Retina (tissue), 1 donor: ENCODE measurements at regions not wholly inside any gene's neighbourhood (a gene's known extent, or its start where the extent isn't known, plus 50 kb on each side); places are given as distances from the start of the nearest gene placed in this dataset.
"Not testable (repeated sequence)": the region's sequence is repeated elsewhere in the genome, so short reads cannot be mapped to it uniquely, and the experiment has no call there.

Experiments used
- DNase-seq: peaks from one replicate; pipeline ENCODE4 v3.0.0-alpha.2; 2016

GRCh38 chr2:87593784-87594610 lies 153.9 kb upstream of the PLGLB2 start:
- not testable (repeated sequence) for DNase-seq

- DNase-seq, result not testable (repeated sequence)
These were observed 153.3 kb upstream of the PLGLB2 start for GRCh38 chr2:87594611-87594992.

GRCh38 chr2:87595017-87595416 lies 152.9 kb upstream of the PLGLB2 start:
- DNase-seq, result not testable (repeated sequence)

- DNase-seq, result not testable (repeated sequence)
These were observed 146.9 kb upstream of the PLGLB2 start for GRCh38 chr2:87600961-87601360.

GRCh38 chr2:87602118-87602517 lies 145.8 kb upstream of the PLGLB2 start:
- not testable (repeated sequence) for DNase-seq

- not testable (repeated sequence) for DNase-seq
These were observed 145.2 kb upstream of the PLGLB2 start for GRCh38 chr2:87602728-87603127.

GRCh38 chr2:87603418-87604278 lies 144.2 kb upstream of the PLGLB2 start:
- DNase-seq, result peak; percentile 3

GRCh38 chr2:87604279-87604818 lies 143.5 kb upstream of the PLGLB2 start:
- DNase-seq, result not testable (repeated sequence)

- not testable (repeated sequence) for DNase-seq
These were observed 142.9 kb upstream of the PLGLB2 start for GRCh38 chr2:87604980-87605379.

GRCh38 chr2:87608377-87609166 lies 139.3 kb upstream of the PLGLB2 start:
- DNase-seq, result not testable (repeated sequence)

GRCh38 chr2:87610974-87611373 lies 136.9 kb upstream of the PLGLB2 start:
- DNase-seq, result not testable (repeated sequence)

- not testable (repeated sequence) for DNase-seq
These were observed 136.5 kb upstream of the PLGLB2 start for GRCh38 chr2:87611416-87611815.

- DNase-seq, result not testable (repeated sequence)
These were observed 135.9 kb upstream of the PLGLB2 start for GRCh38 chr2:87611956-87612355.

GRCh38 chr2:87614829-87615434 lies 133.0 kb upstream of the PLGLB2 start:
- DNase-seq, result not testable (repeated sequence)

- DNase-seq, result not testable (repeated sequence)
These were observed 128.8 kb upstream of the PLGLB2 start for GRCh38 chr2:87619121-87619520.

- not testable (repeated sequence) for DNase-seq
These were observed 126.7 kb upstream of the PLGLB2 start for GRCh38 chr2:87621139-87621538.

GRCh38 chr2:87622720-87623119 lies 125.2 kb upstream of the PLGLB2 start:
- not testable (repeated sequence) for DNase-seq

GRCh38 chr2:87629491-87630458 lies 118.1 kb upstream of the PLGLB2 start:
- DNase-seq, result not testable (repeated sequence)

- DNase-seq, result not testable (repeated sequence)
These were observed 117.0 kb upstream of the PLGLB2 start for GRCh38 chr2:87630892-87631291.

- DNase-seq, result not testable (repeated sequence)
These were observed 116.5 kb upstream of the PLGLB2 start for GRCh38 chr2:87631402-87631801.
